B cell (primary cell): ENCODE measurements at regions not wholly inside any gene's neighbourhood (a gene's known extent, or its start where the extent isn't known, plus 50 kb on each side); places are given as distances from the start of the nearest gene placed in this dataset.

ENCODE experiments used
- EZH2 ChIP-seq: IDR thresholded peaks from 2 replicates; pipeline ENCODE4 v1.6.1; 2012; ENCODE audit warnings: borderline replicate concordance, low read depth, mild to moderate bottlenecking, moderate library complexity, low read length; ENCODE audit not compliant: insufficient read depth, poor library complexity, severe bottlenecking
- TF ChIP-seq, protein P1 (sequence below): fragments of 200-600 bp; IDR thresholded peaks from one replicate; pipeline ENCODE4 v1.8.0; 2022; ENCODE audit warnings: antibody characterized with exemption, mild to moderate bottlenecking

DNA sequence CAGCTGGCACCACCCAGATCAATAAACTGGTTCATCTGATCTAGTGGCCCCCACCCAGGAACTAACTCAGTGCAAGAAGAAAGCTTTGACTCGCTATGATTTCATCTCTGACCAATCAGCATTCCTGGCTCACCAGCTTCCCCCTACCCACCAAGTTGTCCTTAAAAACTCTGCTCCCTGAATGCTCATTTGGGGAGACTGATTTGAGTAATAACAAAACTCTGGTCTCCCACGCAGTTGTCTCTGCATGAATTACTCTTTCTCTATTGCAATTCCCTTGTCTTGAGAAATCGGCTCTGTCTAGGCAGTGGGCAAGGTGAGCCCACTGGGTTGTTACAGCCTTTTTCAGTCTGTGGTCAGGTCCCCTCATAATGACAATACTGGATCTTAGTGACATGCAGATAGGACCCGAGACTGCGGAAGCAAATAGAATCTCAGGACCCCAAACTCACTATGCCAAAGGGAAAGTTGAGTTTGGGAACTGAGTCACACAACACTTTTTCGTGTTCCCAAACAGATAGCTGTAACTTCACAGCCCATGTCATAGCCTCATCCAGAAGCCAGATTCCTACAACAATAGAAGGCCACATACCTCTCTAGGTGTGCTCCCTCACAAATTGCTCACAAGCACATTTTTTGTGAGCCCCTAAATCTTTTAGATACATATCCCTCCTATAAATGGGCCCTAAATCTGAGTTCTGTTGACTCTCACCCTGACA, 175.2 kb upstream of the RAI14 start:
- TF ChIP-seq, protein P1, sequence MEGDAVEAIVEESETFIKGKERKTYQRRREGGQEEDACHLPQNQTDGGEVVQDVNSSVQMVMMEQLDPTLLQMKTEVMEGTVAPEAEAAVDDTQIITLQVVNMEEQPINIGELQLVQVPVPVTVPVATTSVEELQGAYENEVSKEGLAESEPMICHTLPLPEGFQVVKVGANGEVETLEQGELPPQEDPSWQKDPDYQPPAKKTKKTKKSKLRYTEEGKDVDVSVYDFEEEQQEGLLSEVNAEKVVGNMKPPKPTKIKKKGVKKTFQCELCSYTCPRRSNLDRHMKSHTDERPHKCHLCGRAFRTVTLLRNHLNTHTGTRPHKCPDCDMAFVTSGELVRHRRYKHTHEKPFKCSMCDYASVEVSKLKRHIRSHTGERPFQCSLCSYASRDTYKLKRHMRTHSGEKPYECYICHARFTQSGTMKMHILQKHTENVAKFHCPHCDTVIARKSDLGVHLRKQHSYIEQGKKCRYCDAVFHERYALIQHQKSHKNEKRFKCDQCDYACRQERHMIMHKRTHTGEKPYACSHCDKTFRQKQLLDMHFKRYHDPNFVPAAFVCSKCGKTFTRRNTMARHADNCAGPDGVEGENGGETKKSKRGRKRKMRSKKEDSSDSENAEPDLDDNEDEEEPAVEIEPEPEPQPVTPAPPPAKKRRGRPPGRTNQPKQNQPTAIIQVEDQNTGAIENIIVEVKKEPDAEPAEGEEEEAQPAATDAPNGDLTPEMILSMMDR, result no peak
- no peak for TF ChIP-seq EZH2
